Renal pelvis (tissue), 1 donor: ENCODE measurements at regions not wholly inside any gene's neighbourhood (a gene's known extent, or its start where the extent isn't known, plus 50 kb on each side); places are given as distances from the start of the nearest gene placed in this dataset.

Source experiments
- DNase-seq: peaks from one replicate; pipeline ENCODE4 v3.0.0-alpha.2; 2013

- DNase-seq, result no peak
Measured at GRCh38 chr5:3019045-3019444, 267.6 kb upstream of the IRX2 start.

- DNase-seq, result no peak
Measured at GRCh38 chr5:3011764-3012017, 260.2 kb upstream of the IRX2 start.

GRCh38 chr5:3010953-3011763 lies 259.7 kb upstream of the IRX2 start:
- DNase-seq, result no peak

- no peak for DNase-seq
Measured at GRCh38 chr5:3010301-3010952, 258.9 kb upstream of the IRX2 start.

- no peak for DNase-seq
Measured at GRCh38 chr5:3009605-3010004, 258.1 kb upstream of the IRX2 start.

- DNase-seq, result no peak
Measured at GRCh38 chr5:3007577-3007976, 256.1 kb upstream of the IRX2 start.

DNA sequence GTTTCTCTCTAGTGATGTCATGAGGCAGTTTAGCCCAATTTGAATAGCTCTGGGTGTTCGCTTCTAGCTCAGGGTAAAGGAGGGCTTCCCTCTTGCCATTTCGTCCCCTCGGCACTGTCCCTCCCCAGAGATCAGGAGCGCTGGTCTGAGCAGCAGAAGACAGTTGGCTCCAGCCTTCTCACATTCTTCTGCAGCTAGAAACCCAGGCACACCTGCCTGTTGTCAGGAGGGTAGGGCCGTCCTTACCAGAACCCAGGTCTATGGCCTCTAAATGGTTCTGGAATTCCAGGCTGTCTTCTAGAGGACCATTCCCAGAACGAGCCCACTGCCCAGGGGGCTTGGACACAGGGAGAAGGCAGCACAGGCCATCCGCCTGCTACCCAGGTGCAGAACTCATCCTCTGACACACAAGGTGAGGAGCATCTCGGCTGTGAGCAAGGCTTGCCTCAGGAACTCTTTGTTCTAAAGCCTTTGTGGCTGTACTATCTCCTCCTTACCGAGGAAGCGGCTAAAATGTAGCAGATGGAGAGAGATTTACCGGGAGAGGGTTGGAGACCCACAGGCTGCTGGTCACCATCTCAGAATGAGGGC lies 255.6 kb upstream of the IRX2 start:
- DNase-seq, result no peak

DNA sequence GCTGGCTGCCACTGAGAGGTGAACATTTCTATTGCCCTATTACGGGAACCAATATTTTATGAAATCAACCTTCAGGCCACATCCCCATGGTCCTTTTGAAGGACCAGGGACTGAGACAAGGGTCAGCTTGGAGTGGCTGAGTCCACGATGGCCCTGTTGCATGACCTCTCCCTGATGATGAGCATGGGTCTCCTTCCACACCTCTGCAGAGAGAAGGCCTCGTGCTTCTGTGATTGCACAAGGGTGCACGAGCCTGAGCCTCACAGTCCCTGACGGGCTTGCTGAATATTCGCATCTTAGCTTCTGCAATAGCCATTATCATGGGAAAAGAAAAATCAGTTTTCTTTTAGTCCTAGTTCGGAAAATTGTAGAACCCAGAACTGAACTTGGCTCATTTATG lies 255.0 kb upstream of the IRX2 start:
- DNase-seq, result no peak

DNA sequence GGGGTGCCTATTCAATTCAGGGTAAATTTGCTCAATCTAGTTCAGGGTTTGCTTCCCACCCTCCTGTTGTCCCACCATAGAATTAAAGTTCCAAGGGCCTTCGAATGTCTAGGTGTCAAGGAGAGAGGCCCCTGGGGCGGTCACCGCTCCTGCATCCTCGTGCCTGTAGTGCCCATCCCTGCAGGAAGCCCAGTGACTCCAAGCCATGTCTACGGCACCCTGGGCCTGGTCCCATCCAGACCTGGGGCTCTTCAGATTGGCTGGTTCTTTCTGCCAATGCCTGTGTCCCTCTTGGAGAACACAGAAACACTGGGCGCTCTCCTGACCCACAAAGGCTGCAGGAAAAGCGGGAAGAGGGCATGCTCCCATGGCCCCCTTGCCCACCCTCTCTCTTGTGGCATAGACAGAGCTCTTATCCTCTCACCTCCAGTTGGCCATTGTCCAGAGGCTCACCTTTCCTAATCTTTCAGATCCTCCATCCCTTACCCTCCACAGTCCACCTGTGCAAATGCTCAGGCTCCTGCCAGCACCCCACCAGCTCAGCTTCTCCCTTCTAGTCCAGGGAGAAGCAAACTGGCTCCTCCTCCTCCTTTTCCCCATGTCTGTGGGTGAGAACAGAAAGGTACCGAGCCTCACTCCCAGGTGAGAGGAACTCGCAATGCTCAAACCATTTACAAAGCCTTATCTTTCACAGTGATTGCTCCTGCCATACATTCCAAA lies 253.0 kb upstream of the IRX2 start:
- no peak for DNase-seq

- no peak for DNase-seq
Measured at GRCh38 chr5:3002230-3002629, 250.8 kb upstream of the IRX2 start.

DNA sequence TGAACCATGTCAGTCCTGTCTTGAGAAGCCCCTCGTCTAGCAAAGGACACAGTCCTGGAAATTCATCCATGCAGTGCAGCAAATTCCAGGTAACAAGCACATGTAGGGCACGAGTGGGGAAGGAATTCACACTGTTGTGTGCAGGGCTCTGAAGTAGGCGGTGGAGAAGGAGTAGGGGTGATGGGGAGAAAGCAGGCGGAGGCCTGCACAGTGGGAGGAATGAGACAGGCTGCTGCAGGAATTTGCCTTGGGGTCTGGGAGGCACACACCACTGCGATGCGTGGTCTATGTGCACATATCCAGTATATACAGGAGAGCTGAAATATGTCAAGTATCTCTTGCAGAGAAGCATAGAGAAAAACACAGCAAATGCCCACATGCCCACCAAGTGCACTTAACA lies 249.2 kb upstream of the IRX2 start:
- DNase-seq, result no peak

GRCh38 chr5:2999926-3000325 lies 248.4 kb upstream of the IRX2 start:
- no peak for DNase-seq

DNA sequence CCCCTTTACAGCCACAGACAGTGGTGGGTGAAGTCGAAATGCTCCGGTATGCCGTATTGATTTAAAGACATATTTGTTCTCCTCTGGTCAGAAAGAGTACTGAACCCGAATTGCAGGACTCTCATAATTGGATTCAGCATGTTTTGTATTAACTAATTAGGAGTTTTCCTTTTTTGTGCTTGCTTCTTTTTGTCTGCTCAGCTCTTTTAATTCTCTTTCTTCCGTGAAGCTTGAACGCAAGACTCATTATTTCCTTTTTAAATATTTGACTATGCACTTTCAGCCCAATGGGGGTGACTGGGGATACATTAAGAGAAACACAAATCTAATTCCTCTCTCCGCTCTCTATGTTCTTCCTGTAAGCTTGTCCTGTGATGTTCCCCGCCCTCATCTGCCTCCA lies 246.6 kb upstream of the IRX2 start:
- DNase-seq, result no peak

GRCh38 chr5:2997179-2997578 lies 245.7 kb upstream of the IRX2 start:
- DNase-seq, result no peak

GRCh38 chr5:2996687-2997086 lies 245.2 kb upstream of the IRX2 start:
- DNase-seq, result no peak

DNA sequence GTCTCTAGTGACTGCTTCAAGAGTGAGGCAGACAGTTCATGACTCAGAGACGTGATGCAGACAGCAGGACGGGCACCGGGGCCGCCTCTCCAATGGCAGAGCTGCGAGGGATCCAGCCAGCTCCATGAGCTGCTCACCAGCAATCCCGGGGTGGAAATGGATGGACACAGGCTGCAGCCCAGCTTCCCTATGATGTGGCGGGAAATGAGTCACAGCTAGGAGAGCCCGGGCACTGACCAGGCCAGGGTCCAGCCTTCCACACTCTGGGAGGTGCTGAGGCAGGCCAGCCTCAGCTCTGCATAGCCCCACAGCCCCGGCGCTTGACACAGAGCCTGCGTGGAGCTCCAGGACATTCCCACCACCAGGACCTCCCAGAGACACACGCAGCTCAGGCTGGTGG lies 244.8 kb upstream of the IRX2 start:
- DNase-seq, result no peak

GRCh38 chr5:2995667-2996066 lies 244.2 kb upstream of the IRX2 start:
- no peak for DNase-seq

DNA sequence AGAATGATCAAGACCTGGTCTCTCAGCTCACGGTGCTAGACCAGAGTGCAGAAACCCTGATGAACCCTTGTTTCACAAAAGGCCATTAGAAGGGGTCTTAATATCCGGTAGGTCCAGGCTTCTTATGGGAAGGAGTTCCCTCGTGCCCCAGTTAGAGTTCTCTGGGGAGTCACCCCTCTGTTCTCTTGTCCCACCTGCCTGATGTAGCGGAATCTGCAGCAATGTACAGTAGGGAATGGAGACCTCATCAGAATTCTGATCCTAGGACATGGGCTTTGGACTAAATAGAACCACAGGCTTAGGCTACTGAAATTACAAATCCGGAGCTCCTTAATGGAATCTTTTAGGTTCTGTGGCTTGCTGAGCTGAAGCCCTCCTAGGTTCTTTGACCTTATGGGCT lies 243.6 kb upstream of the IRX2 start:
- no peak for DNase-seq

GRCh38 chr5:2993771-2994170 lies 242.3 kb upstream of the IRX2 start:
- no peak for DNase-seq

DNA sequence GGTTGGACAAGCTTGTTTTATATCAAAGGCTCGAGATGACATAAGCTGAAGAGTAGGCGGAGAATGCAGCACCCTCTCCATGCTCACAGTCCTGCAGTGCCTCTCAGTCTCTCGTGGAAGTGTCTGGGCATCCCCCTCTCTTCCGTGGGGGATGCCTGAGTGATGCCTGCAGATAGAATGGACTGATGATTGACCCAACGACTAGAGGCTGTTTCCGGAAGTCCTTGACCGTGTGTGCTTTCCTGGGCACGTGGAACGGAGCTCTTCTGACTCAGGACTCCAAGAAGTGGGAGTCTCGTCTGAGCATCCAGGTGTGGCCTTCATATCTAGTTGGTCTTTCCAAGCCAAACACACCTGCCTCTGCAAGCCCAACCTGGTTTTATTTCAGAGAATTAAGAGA lies 241.8 kb upstream of the IRX2 start:
- no peak for DNase-seq

DNA sequence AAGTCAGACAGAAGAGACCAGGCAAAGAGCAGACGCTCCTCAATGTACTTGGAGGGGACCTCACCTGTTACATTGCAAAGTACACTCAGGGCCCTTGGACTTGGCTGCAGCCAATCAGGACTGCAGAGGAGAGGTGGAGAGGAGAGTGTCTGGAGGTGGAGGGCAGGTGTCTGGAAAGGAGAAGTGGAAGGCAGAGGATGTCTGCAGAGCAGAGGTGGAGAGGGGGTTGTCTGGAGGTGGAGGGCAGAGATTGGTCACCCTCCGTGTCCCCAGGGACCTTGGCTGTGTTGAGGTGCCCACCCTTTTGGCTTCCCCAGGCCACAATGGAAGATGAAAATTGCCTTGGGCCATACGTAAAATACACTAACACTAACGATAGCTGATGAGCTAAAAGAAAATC lies 241.3 kb upstream of the IRX2 start:
- no peak for DNase-seq

DNA sequence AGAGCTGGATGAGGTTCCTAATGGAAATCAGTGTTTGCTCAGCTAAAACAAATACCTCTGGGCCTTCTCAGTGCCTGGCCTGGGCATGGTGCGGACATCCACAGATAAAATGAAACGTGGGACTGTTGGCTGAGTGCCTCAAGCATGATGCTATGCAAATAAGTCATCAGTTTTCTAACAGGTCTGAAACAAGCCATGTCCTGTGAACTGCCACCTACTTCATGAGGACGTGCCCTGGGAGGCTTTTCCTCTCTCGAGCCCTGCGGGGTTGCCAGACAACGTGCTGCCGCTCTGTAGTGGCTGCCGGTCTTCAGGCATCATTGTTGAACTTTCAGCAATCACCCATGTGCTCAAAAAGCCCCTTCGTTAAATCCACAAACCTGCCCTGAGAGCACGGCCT lies 240.4 kb upstream of the IRX2 start:
- DNase-seq, result no peak

- no peak for DNase-seq
Measured at GRCh38 chr5:2989517-2989916, 238.0 kb upstream of the IRX2 start.
